HEK293 (cell line): ENCODE measurements at regions not wholly inside any gene's neighbourhood (a gene's known extent, or its start where the extent isn't known, plus 50 kb on each side); places are given as distances from the start of the nearest gene placed in this dataset.

Experiments used
- CTCF ChIA-PET: fragments of 350-600 bp; formaldehyde crosslinking; extraction: SDS; loops from one replicate; lab custom pipeline; 2021; ENCODE audit warnings: antibody characterized with exemption; lab: Yijun Ruan, JAX
- POLR2A ChIA-PET: fragments of 300-600 bp; formaldehyde crosslinking; extraction: SDS; loops from one replicate; lab custom pipeline; 2020; ENCODE audit warnings: antibody characterized with exemption, inconsistent platforms; lab: Yijun Ruan, JAX
- H3K27ac ChIP-seq: fragments of 200-500 bp; sonication (Bioruptor generic); 2 replicates; pipeline ENCODE4 v1.5.1; 2014; ENCODE audit warnings: low read depth, low read length, control low read depth, inconsistent platforms; ENCODE audit errors: extremely low read depth
- H3K36me3 ChIP-seq, 2 experiments: fragments of 200-500 bp in 1 of 2; sonication (Bioruptor generic) in 1 of 2; 1 replicate in 1 of 2; 2 replicates in 1 of 2; pipeline ENCODE4 v1.5.1; 2014 to 2017; ENCODE audit warnings: inconsistent platforms in 2 of 2, low read length in 2 of 2; ENCODE audit not compliant: control insufficient read depth in 2 of 2, insufficient read depth in 1 of 2
- H3K4me1 ChIP-seq: fragments of 200-500 bp; sonication (Bioruptor generic); 2 replicates; pipeline ENCODE4 v1.5.1; 2014; ENCODE audit warnings: mild to moderate bottlenecking, low read length, inconsistent platforms; ENCODE audit not compliant: control insufficient read depth, insufficient read depth
- H3K4me3 ChIP-seq: 2 replicates; pipeline ENCODE4 v1.5.1; 2011; ENCODE audit warnings: low read depth, mild to moderate bottlenecking, control low read depth, low read length, moderate library complexity
- H3K9me3 ChIP-seq: fragments of 200-500 bp; sonication (Bioruptor generic); 2 replicates; pipeline ENCODE4 v1.5.1; 2014; ENCODE audit warnings: low read depth, low read length, inconsistent platforms; ENCODE audit not compliant: control insufficient read depth, insufficient read depth
- KLF1 ChIP-seq: fragments of 450-650 bp; formaldehyde crosslinking; IDR thresholded peaks from 2 replicates; pipeline ENCODE4 v1.5.1; 2016; ENCODE audit warnings: missing biosample characterization, missing genetic modification characterization
- KLF9 ChIP-seq: fragments of 450-650 bp; formaldehyde crosslinking; IDR thresholded peaks from 2 replicates; pipeline ENCODE4 v1.5.1; 2016; ENCODE audit warnings: missing biosample characterization, missing genetic modification characterization, low read depth
- PATZ1 ChIP-seq: fragments of 450-650 bp; formaldehyde crosslinking; IDR thresholded peaks from 2 replicates; pipeline ENCODE4 v1.5.1; 2016; ENCODE audit warnings: missing biosample characterization, missing genetic modification characterization
- PRDM2 ChIP-seq: fragments of 450-650 bp; formaldehyde crosslinking; IDR thresholded peaks from 2 replicates; pipeline ENCODE4 v1.5.1; 2016; ENCODE audit warnings: missing biosample characterization, missing genetic modification characterization, borderline replicate concordance
- REST ChIP-seq: fragments of 450-650 bp; formaldehyde crosslinking; IDR thresholded peaks from 2 replicates; pipeline ENCODE4 v1.5.1; 2016; ENCODE audit warnings: missing biosample characterization, missing genetic modification characterization
- WT1 ChIP-seq: fragments of 450-650 bp; formaldehyde crosslinking; IDR thresholded peaks from 2 replicates; pipeline ENCODE4 v1.5.1; 2016; ENCODE audit warnings: missing biosample characterization, missing genetic modification characterization
- YY2 ChIP-seq: fragments of 450-650 bp; formaldehyde crosslinking; IDR thresholded peaks from 2 replicates; pipeline ENCODE4 v1.5.1; 2016; ENCODE audit warnings: missing biosample characterization, missing genetic modification characterization
- ZNF112 ChIP-seq: fragments of 450-650 bp; formaldehyde crosslinking; IDR thresholded peaks from 2 replicates; pipeline ENCODE4 v1.5.0; 2017; ENCODE audit warnings: missing biosample characterization, missing genetic modification characterization
- ZNF140 ChIP-seq: fragments of 450-650 bp; formaldehyde crosslinking; IDR thresholded peaks from 2 replicates; pipeline ENCODE4 v1.5.1; 2016; ENCODE audit warnings: missing biosample characterization, missing genetic modification characterization
- ZNF202 ChIP-seq: fragments of 450-650 bp; formaldehyde crosslinking; IDR thresholded peaks from 2 replicates; pipeline ENCODE4 v1.5.1; 2016; ENCODE audit warnings: missing biosample characterization, missing genetic modification characterization, borderline replicate concordance
- ZNF311 ChIP-seq: fragments of 450-650 bp; formaldehyde crosslinking; IDR thresholded peaks from 2 replicates; pipeline ENCODE4 v1.5.1; 2017; ENCODE audit warnings: missing biosample characterization, missing genetic modification characterization, borderline replicate concordance
- ZNF341 ChIP-seq: fragments of 450-650 bp; formaldehyde crosslinking; IDR thresholded peaks from 2 replicates; pipeline ENCODE4; 2016; ENCODE audit warnings: low read depth, missing biosample characterization, missing genetic modification characterization
- ZNF354C ChIP-seq: fragments of 450-650 bp; formaldehyde crosslinking; IDR thresholded peaks from 2 replicates; pipeline ENCODE4 v1.5.1; 2016; ENCODE audit warnings: missing biosample characterization, missing genetic modification characterization, low read depth, borderline replicate concordance
- ZNF362 ChIP-seq: fragments of 450-650 bp; formaldehyde crosslinking; IDR thresholded peaks from 2 replicates; pipeline ENCODE4 v1.5.1; 2016; ENCODE audit warnings: missing biosample characterization, missing genetic modification characterization
- ZNF514 ChIP-seq: fragments of 450-650 bp; formaldehyde crosslinking; IDR thresholded peaks from 2 replicates; pipeline ENCODE4 v1.5.1; 2016; ENCODE audit warnings: missing biosample characterization, missing genetic modification characterization
- ZNF548 ChIP-seq: fragments of 450-650 bp; formaldehyde crosslinking; IDR thresholded peaks from 2 replicates; pipeline ENCODE4 v1.5.1; 2016; ENCODE audit warnings: missing biosample characterization, missing genetic modification characterization
- ZNF571 ChIP-seq: fragments of 450-650 bp; formaldehyde crosslinking; IDR thresholded peaks from 2 replicates; pipeline ENCODE4 v1.5.0; 2017; ENCODE audit warnings: missing biosample characterization, missing genetic modification characterization
- ZNF654 ChIP-seq: fragments of 450-650 bp; formaldehyde crosslinking; IDR thresholded peaks from 2 replicates; pipeline ENCODE4 v1.5.1; 2016; ENCODE audit warnings: low read depth, missing biosample characterization, missing genetic modification characterization
- ZNF701 ChIP-seq: fragments of 450-650 bp; formaldehyde crosslinking; IDR thresholded peaks from 2 replicates; pipeline ENCODE4 v1.5.1; 2016; ENCODE audit warnings: missing biosample characterization, missing genetic modification characterization
- ZNF830 ChIP-seq: fragments of 450-650 bp; IDR thresholded peaks from 2 replicates; pipeline ENCODE4 v1.5.0; 2018; ENCODE audit warnings: missing biosample characterization, missing genetic modification characterization, low read depth, mild to moderate bottlenecking, moderate library complexity
- ZSCAN30 ChIP-seq: fragments of 450-650 bp; IDR thresholded peaks from 2 replicates; pipeline ENCODE4 v1.5.1; 2018; ENCODE audit warnings: missing biosample characterization, mild to moderate bottlenecking, missing genetic modification characterization, moderate library complexity
- ZXDB ChIP-seq: fragments of 450-650 bp; formaldehyde crosslinking; IDR thresholded peaks from 2 replicates; pipeline ENCODE4 v1.5.1; 2016; ENCODE audit warnings: missing biosample characterization, missing genetic modification characterization

- no peak for TF ChIP-seq ZNF354C (tag by site-specific recombination)
These were observed 153.0 kb upstream of the TUT7 start (continued) for GRCh38 chr9:86507212-86507630.

- Histone ChIP-seq H3K4me1 (no peaks in the 10 kb centered on the region; the same call in 1 of the 2 replicates), H3K9me3 (no peaks in the 10 kb centered on the region), H3K27ac (no peak overlapping the region), H3K4me3 (no peak overlapping the region), H3K36me3 (no peaks in the 10 kb centered on the region)
- TF ChIP-seq ZNF701 (tag by site-specific recombination) (no peak), PATZ1 (tag by site-specific recombination) (no peak), YY2 (tag by site-specific recombination) (no peak), ZNF341 (tag by site-specific recombination) (no peak), ZNF514 (no peak), ZNF112 (tag by site-specific recombination) (no peak), ZSCAN30 (no peak), ZNF311 (tag by site-specific recombination) (no peak), ZNF362 (tag by site-specific recombination) (no peak), PRDM2 (tag by site-specific recombination) (no peak), ZNF140 (tag by site-specific recombination) (no peak), WT1 (tag by site-specific recombination) (no peak), ZNF202 (tag by site-specific recombination) (no peak), KLF1 (no peak), ZNF571 (tag by site-specific recombination) (no peak)
- ChIA-PET CTCF (no interaction called here), POLR2A (no interaction called here)
These were observed 149.7 kb upstream of the TUT7 start for GRCh38 chr9:86503942-86504341.

- POLR2A ChIA-PET, result no interaction called here
- CTCF ChIA-PET, result interaction anchor here (0.6 kb wide), 1 partner anchor 382 kb away, joined by 3 read pairs; no protein-coding TSS in a partner anchor
- Histone ChIP-seq H3K4me1 (no peaks in the 10 kb centered on the region; the same call in 1 of the 2 replicates), H3K9me3 (no peaks in the 10 kb centered on the region), H3K27ac (no peak overlapping the region), H3K4me3 (no peak overlapping the region), H3K36me3 (no peaks in the 10 kb centered on the region)
- TF ChIP-seq ZXDB (tag by site-specific recombination) (no peak), ZNF654 (tag by site-specific recombination) (no peak), ZNF548 (no peak), KLF9 (no peak), REST (tag by site-specific recombination) (no peak), ZNF830 (tag by site-specific recombination) (no peak)
- TF ChIP-seq, all 188 proteins: peak for 0
These were observed 149.1 kb upstream of the TUT7 start for GRCh38 chr9:86503314-86503713.
